ENCODE measurements at regions not wholly inside any gene's neighbourhood (a gene's known extent, or its start where the extent isn't known, plus 50 kb on each side); places are given as distances from the start of the nearest gene placed in this dataset.

DNA sequence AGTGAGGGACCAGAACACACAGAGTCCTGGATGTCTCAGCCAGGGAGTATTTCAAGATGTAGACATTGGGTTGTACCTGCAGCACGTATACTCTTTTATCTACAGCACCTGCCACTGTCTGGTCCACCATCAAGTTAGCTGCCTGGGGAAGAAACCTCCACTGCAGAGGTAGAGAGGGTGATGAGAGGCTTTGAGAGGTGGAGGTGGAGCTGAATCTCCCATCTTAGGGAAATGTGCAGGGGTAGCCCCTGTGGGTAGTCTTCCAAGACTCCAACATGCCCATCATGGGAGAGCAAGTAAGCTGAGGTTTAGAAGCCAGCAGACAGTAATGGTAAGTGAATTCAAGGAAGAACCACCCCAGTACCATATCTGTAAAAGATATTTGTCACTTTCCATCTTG, 93.3 kb upstream of the CELF4 start:
- no peaks in the 10 kb centered on the region for H3K27me3 ChIP-seq (replicated peaks; ENCODE audit: insufficient read depth)
- TF ChIP-seq, protein P1, sequence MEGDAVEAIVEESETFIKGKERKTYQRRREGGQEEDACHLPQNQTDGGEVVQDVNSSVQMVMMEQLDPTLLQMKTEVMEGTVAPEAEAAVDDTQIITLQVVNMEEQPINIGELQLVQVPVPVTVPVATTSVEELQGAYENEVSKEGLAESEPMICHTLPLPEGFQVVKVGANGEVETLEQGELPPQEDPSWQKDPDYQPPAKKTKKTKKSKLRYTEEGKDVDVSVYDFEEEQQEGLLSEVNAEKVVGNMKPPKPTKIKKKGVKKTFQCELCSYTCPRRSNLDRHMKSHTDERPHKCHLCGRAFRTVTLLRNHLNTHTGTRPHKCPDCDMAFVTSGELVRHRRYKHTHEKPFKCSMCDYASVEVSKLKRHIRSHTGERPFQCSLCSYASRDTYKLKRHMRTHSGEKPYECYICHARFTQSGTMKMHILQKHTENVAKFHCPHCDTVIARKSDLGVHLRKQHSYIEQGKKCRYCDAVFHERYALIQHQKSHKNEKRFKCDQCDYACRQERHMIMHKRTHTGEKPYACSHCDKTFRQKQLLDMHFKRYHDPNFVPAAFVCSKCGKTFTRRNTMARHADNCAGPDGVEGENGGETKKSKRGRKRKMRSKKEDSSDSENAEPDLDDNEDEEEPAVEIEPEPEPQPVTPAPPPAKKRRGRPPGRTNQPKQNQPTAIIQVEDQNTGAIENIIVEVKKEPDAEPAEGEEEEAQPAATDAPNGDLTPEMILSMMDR (IDR thresholded peaks at IDR 0.05) = no peak
- DNase-seq (ENCODE audit: low spot score) (no peak), ATAC-seq (ENCODE audit: insufficient number of reproducible peaks, low FRiP score, low read depth) (no peak)
- H3K36me3 ChIP-seq = no peaks in the 10 kb centered on the region
- no peaks in the 10 kb centered on the region for H3K9me3 ChIP-seq
- no peaks in the 10 kb centered on the region for H3K4me1 ChIP-seq (ENCODE audit: control insufficient read depth in 1 of 2, low read depth in 2 of 2)
- no peak overlapping the region for H3K27ac ChIP-seq
- H3K4me3 ChIP-seq = no peak overlapping the region

DNA sequence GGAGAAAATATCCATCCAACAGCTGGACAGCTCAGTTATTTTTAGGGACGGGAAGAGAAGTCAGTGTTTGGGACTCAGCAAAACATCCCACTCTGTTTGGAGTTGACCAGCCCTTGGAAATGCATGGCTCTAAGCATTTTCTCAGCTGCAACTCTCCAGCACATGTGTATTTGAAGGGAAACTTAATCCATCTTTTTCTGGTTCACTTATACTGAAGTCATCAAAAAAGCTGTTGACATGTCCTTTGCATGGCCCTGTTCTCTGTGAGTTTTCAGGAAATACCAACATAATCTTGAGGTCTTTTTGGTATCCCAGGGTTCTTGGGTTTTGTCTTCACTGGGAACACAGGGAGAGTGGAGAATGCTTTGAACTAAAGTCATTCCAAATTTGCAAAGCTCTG, 91.9 kb upstream of the CELF4 start:
- no peak overlapping the region for H3K27ac ChIP-seq
- no peaks in the 10 kb centered on the region for H3K4me1 ChIP-seq (ENCODE audit: control insufficient read depth in 1 of 2, low read depth in 2 of 2)
- H3K9me3 ChIP-seq = no peaks in the 10 kb centered on the region
- no peak overlapping the region for H3K4me3 ChIP-seq
- TF ChIP-seq, protein P1 (IDR thresholded peaks at IDR 0.05) = no peak
- ATAC-seq (ENCODE audit: insufficient number of reproducible peaks, low FRiP score, low read depth) = no peak
- H3K27me3 ChIP-seq (replicated peaks; ENCODE audit: insufficient read depth) = no peaks in the 10 kb centered on the region
- DNase-seq (ENCODE audit: low spot score) = no peak
- no peaks in the 10 kb centered on the region for H3K36me3 ChIP-seq

DNA sequence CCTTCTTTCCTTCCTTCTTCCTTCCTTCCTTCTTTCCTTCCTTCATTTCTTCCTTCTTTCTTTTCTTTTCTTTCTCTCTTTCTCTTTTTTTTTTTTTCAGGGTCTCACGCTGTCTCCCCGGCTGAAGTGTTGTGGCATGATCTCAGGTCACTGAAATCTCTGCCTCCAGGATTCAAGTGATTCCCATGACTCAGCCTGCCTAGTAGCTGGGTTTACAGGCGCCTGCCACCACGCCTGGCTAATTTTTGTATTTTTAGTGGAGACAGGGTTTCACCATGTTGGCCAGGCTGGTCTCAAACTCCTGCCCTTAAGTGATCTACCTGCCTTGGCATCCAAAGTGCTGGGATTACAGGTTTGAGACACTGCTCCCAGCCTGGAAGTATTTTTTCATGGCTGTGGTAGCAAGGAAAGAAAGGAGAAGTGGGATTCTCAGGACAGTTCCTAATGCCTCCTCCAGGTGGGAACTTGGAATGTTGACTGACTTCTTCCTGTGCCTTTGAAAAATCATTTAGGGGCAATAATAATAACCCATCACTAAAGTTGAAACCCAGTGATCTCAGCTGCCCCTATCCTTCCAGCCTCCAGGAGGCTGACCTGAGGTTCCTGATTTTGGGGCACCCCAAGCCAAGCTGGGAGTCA, 89.3 kb upstream of the CELF4 start:
- TF ChIP-seq, protein P1 (IDR thresholded peaks at IDR 0.05) = no peak
- no peak overlapping the region for H3K4me3 ChIP-seq
- H3K27ac ChIP-seq = no peak overlapping the region
- H3K36me3 ChIP-seq = no peaks in the 10 kb centered on the region
- ATAC-seq (ENCODE audit: insufficient number of reproducible peaks, low FRiP score, low read depth) (no peak), DNase-seq (ENCODE audit: low spot score) (no peak)
- H3K9me3 ChIP-seq = no peaks in the 10 kb centered on the region
- no peaks in the 10 kb centered on the region for H3K4me1 ChIP-seq (ENCODE audit: control insufficient read depth in 1 of 2, low read depth in 2 of 2)
- no peaks in the 10 kb centered on the region for H3K27me3 ChIP-seq (replicated peaks; ENCODE audit: insufficient read depth)

DNA sequence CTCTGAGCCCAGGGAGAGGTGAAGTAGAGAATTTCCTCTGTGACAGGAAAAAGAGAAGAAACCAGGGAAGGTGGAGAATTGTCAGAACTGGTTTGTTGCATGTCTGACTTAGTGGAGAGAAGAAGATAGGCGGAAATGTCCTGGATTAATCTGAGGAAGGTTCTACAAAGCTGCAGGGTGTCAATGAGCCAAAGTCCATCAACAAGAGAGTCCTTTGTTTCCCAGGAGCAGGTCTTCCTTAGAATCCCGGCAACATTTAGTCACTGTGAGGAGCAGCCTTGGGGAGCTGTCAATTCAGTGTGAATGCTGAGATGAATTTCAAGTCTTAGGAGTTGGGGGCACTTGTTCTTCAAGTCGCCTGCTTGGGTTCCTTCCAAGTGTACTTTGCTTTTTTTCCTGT, 88.4 kb upstream of the CELF4 start:
- ATAC-seq (ENCODE audit: insufficient number of reproducible peaks, low FRiP score, low read depth) = no peak
- DNase-seq (ENCODE audit: low spot score) = no peak
- H3K9me3 ChIP-seq = peaks cover 5% of the 10 kb centered on the region
- H3K27me3 ChIP-seq (replicated peaks; ENCODE audit: insufficient read depth) = no peaks in the 10 kb centered on the region
- TF ChIP-seq, protein P1 (IDR thresholded peaks at IDR 0.05) = no peak
- H3K4me3 ChIP-seq = no peak overlapping the region
- H3K36me3 ChIP-seq = no peaks in the 10 kb centered on the region
- H3K4me1 ChIP-seq (ENCODE audit: control insufficient read depth in 1 of 2, low read depth in 2 of 2) = no peaks in the 10 kb centered on the region
- no peak overlapping the region for H3K27ac ChIP-seq

DNA sequence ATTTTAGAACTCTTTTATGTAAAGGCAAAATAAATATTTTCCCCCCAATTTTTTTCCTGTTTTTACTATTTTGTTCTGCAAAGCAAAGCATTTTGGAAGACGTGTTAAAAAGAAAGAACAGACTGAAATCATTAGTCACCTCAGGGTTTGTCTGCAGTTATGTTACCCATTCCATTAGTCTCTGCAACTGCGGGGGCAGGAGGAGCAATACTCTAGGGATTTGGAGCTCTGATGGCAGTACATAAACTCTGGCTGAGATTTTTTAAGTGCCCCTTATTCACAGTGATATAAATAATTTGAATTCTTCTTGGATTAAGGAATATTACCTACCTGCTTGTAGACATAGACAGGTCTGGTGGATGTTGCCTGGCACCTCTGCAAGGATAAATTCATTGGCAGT, 88.0 kb upstream of the CELF4 start:
- Histone ChIP-seq H3K27me3 (replicated peaks; ENCODE audit: insufficient read depth) (no peaks in the 10 kb centered on the region), H3K4me1 (ENCODE audit: control insufficient read depth in 1 of 2, low read depth in 2 of 2) (no peaks in the 10 kb centered on the region), H3K36me3 (no peaks in the 10 kb centered on the region), H3K27ac (no peak overlapping the region), H3K4me3 (no peak overlapping the region), H3K9me3 (peaks cover 5% of the 10 kb centered on the region)
- no peak for DNase-seq (ENCODE audit: low spot score)
- ATAC-seq (ENCODE audit: insufficient number of reproducible peaks, low FRiP score, low read depth) = no peak
- TF ChIP-seq, protein P1 (IDR thresholded peaks at IDR 0.05) = no peak
